Activated CD8-positive, alpha-beta memory T cell treated with anti-CD3 and anti-CD28 coated beads, Interleukin-2, amount 50 U/mL, for 1 hour (primary cell): ENCODE measurements at regions not wholly inside any gene's neighbourhood (a gene's known extent, or its start where the extent isn't known, plus 50 kb on each side); places are given as distances from the start of the nearest gene placed in this dataset.
"Not testable (repeated sequence)": the region's sequence is repeated elsewhere in the genome, so short reads cannot be mapped to it uniquely, and the experiment has no call there.

ENCODE experiments used
- DNase-seq: peaks from one replicate; pipeline ENCODE4 v3.0.0-alpha.2; 2020; ENCODE audit errors: extremely low read depth

GRCh38 chr2:59182249-59182648 is 941.1 kb upstream of the FANCL start:
- no peak for DNase-seq

DNA sequence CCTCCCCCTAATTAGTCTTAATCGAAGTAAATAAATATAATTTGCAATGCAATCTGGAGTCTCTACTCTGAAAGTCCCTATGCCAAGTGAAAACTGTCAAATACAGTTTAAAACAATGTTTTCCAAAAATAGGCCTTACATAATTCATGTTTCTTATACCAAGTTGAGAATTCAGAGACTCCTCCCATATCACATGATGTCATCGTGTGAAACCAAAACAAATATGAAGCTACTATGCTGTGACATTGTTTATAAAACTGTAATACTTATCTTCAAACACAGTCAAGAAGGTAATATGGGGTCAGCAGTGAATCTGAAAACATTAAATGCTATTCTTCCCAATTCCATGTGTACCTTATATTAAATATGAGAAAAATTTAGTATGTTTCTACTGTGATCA is 940.2 kb upstream of the FANCL start:
- DNase-seq, result no peak

DNA sequence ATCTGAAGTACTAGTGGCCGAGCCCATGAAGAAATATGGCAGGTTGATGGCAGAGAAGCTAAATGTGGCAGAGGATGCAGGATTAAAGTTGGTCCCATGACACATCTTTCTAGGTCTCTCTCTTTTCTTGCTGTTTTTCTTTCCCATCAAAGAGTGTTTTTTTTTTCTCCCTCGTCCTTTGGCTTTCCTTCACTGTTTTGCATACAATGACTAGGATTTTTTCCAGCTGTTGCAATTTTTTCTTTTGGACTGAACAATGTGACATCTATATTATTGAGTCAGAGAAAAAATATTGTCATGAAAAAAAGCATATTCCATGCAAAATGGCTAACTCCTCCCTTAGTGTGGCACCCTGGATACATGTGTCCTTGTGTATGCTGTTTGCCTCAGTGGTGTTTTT is 939.5 kb upstream of the FANCL start:
- no peak for DNase-seq

- no peak for DNase-seq
These were observed 939.0 kb upstream of the FANCL start for GRCh38 chr2:59180111-59180510.

- no peak for DNase-seq
These were observed 936.6 kb upstream of the FANCL start for GRCh38 chr2:59177748-59178147.

GRCh38 chr2:59176737-59177136 is 935.6 kb upstream of the FANCL start:
- no peak for DNase-seq

- no peak for DNase-seq
These were observed 933.6 kb upstream of the FANCL start for GRCh38 chr2:59174536-59175243.

DNA sequence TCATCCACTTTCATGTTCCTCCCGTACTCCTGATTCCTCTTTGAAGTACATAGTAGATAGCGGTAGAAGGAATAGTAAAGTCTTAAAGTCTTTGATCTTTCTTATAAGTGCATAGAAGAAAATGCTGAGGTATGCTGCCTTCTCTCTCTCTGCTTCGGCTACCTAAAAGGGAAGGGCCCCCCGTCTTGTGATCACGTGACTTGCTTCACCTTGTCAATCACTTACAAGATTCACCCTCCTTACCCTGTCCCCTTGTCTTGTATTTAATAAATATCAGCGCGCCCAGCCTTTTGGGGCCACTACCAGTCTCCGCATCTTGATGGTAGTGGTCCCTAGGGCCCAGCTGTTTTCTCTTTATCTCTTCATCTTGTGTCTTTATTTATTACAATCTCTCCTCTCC is 932.2 kb upstream of the FANCL start:
- no peak for DNase-seq

DNA sequence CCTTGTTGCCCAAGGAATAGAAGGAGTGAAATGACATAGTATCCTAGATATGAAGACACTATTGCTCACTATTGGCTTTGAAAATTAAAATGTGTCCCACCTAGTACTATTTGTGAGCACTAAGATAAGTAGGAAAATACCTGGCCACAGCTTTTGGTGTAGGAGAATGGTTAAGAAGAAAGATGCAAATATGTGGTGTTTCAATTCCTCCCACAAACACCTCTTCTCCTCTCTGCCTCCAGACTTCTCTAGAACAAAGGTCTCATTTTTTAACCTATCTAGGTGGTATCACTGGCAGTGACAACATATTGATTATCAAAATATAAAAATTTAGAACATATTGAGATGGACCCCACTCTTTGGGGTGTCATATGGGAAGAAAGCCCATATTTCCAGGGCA is 929.9 kb upstream of the FANCL start:
- DNase-seq, result no peak

DNA sequence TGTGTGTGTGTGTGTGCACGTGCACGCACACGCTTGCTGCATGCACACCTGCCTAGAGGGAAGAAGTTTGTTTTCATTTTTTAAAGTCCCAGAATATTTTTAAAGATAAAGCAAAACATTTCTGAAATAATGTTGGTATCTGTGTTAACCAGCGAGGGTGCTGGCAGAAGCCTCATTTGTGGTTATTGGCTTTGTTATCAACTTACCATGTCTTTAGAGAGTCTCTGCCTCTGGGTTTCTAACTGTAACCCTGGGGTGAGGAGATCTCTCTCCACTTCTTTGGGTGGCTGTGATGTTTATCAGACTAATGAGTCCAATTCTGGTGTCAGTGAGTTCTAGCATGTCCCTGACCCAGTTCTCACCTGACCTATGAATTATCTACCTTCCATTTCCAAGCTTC is 927.6 kb upstream of the FANCL start:
- no peak for DNase-seq

- DNase-seq, result no peak
These were observed 926.4 kb upstream of the FANCL start for GRCh38 chr2:59167514-59167913.

- DNase-seq, result not testable (repeated sequence)
These were observed 916.8 kb upstream of the FANCL start for GRCh38 chr2:59157908-59158307.

DNA sequence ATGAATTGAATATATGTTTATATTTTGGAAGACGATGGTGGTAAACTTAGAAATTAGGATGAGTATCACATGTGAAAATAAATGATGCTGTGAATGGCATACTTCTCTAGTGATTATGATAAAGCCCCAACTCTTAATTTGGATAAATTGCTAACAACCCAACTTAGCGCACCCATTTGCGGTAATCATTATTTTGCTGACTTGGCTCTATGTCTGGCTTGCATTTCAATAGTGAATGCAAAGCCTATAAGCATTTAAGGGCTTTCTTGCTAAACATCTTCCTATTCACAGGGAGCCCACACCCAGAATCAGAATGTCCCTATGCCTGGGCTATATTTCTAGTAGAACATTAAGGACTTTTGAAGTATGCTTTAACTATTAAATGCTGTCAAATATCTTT is 910.7 kb upstream of the FANCL start:
- DNase-seq, result no peak

- DNase-seq, result no peak
These were observed 909.2 kb upstream of the FANCL start for GRCh38 chr2:59150217-59150849.

DNA sequence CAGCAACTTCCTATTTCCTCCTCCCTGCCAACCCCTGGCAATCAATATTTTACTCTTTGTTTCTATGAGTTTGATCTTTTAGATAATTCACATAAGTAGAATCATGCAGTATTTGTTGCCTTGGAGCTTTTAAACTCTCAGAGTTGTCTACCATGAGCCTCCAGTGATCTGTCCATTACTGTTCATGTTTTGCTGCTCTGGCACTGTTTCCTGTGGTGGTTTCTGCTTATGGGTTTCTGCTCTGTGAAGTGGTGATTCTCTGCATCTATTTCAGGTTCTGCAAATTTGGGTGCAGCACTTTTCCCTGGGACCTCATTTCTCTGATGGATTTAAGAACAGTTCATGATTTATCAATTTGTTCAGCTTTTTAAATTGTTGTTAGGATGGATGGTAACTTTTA is 908.1 kb upstream of the FANCL start:
- no peak for DNase-seq

DNA sequence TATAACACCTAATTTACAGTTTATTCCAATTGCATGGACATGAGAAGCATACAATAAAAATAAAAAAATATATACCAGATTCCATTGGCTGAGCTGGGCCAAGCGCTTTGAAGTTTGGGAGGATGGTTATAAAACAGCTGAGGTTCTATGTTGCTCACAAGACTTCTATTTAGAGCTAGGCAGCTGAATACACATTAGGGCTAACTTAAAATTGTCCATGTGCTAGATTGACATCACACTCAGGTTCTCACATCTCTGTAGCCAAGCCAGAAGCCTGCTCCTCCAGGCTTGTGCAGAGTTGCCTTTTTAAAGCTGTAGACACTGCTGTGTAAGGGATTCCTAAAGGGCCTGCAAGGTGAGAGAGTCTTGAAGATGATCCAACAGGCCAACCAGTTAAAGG is 871.1 kb upstream of the FANCL start:
- no peak for DNase-seq

DNA sequence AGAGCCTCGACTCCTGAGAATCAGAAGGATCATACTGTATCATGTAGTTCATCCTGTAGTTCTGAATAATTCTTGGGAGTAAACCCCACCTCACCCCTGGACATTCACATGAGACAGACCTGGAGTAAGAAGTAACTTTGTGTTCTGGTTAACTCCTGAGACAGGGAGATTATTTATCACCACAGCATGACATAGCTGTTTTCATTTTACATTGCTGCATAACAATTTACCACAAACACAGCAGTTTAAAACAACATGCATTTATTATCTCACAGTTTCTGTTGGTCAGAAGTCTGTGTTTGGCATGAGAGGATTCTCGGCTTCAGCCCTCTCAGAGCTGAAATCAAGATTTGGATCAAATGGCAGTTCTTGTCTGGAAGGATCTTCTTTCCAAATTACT is 855.8 kb upstream of the FANCL start:
- no peak for DNase-seq

GRCh38 chr2:59093571-59093970 is 852.4 kb upstream of the FANCL start:
- DNase-seq, result no peak

DNA sequence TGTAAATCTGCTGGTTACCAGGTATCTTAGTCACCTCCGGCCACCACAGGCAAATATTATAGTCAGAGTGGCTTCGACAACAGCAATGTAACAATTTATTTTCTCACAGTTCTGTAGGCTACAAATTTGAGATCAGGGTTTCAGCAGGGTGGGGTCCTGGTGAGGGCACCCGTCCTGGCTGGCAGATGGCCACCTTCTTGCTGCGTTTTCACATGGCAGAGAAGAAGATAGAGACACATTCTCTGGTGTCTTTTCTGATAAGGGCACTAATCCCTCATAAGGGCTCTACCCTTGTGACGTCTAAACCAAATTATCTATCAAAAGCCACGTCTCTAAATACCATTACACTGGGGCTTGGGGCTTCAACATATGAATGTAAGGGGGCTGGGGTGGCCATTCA is 843.2 kb upstream of the FANCL start:
- no peak for DNase-seq

DNA sequence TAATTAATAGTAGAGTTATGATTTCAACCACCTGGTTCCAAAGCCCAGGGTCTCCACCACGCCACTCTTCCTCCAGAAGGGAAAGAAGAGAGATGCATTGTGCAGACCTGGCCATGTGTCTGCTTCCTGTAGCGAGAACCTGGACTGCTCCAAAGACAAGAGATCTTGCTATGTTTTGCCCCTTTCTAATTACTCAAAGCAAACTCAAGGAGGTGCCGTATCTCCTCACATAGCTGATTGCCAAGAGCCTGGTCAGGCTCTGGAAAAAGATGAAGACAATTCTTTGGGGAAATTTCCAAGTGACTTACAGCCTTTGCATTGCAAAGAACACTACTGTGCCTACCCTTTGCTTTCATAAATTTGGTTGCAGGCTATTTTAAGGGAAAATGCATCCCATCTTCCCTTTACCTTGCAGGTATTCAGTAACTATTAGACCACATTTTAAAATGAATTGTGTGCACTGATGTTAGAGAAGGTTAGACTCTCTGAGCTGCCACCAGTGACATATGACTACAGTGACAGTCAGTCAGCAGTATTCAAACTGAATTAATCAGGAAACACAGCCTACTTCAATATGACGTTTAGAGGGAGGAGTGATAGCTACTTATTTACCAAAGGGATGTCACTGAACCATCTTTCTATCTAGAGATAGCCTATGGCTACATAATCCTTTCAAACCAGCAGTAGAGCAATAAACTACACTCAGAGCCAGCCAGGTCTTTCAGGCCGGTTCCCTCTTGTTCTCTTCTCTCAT is 842.1 kb upstream of the FANCL start:
- no peak for DNase-seq

GRCh38 chr2:59082657-59083056 is 841.5 kb upstream of the FANCL start:
- DNase-seq, result no peak

DNA sequence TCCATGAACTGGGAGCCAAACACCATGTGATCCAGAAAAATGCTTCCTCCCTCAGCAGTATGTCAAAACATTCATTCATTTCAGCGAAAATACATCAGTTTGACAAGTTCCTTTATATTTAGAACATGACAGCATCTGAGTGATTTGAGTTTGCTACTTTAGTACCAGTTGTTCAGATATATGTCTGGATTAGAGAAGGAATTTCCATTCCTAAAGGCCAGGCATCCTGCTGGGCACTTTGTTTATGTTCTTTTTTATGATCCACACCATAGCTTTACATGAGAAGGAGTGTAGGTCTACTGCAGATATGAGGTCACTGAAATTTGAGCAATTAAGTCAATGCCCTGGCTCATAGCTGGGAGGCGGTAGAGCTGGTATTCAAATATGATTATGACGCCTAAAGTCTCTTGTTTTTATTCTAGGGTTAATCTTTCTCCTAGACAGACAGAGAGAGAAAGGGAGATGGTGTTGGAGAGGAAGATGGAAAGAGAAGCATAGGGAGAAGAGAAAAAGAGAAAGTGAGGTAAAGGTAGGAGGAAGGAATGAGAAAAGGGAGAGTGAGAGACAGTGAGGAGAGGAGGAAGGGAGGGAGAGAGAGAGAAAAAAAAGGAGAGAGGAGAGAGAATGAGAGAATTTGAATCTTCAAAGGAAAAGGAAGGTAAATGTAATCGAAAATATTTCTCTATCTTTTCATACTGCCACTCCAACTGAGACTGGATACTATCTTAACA is 839.5 kb upstream of the FANCL start:
- DNase-seq, result no peak
